GM13977 (cell line): ENCODE measurements at regions not wholly inside any gene's neighbourhood (a gene's known extent, or its start where the extent isn't known, plus 50 kb on each side); places are given as distances from the start of the nearest gene placed in this dataset.

Source experiments
- DNase-seq: peaks from one replicate; pipeline ENCODE4 v3.0.0; 2012; ENCODE audit warnings: low spot score
- CTCF ChIP-seq: IDR thresholded peaks from 2 replicates; pipeline ENCODE4 v1.5.1; 2012; ENCODE audit warnings: mild to moderate bottlenecking, control low read depth; ENCODE audit not compliant: insufficient read depth; ENCODE audit errors: extremely low read depth, missing control alignments
- in situ Hi-C: fragments of 300-500 bp; cut with MboI; formaldehyde crosslinking; loops from one replicate; pipeline ENCODE4 v1.12.0; 2022; ENCODE audit warnings: low sequenced_read_pairs, low pct_unique_long_range_greater_than_20kb, mixed read lengths, inconsistent platforms; ENCODE audit not compliant: unreplicated experiment

DNA sequence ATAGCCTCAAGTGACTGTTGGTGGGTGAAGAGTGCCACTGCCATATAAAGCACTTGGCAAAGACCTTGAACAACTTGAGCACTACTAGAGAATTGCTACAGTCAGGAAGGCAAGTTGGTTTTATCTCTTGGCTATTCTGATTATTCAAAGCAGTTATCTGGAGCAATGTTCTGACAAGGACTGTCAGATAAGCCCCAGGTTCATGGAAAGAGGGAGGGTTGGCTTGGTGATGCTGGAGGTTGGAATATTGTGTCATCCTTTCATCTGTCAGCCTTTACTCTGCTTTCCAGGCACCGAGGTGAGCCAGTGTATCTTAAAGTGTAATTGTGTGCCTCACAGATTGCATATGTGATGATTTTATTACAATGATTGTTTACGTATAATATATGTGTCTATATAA lies 548.4 kb upstream of the ZNF608 start:
- TF ChIP-seq CTCF = no peak
- DNase-seq = no peak
- in situ Hi-C loops = no loop called here

DNA sequence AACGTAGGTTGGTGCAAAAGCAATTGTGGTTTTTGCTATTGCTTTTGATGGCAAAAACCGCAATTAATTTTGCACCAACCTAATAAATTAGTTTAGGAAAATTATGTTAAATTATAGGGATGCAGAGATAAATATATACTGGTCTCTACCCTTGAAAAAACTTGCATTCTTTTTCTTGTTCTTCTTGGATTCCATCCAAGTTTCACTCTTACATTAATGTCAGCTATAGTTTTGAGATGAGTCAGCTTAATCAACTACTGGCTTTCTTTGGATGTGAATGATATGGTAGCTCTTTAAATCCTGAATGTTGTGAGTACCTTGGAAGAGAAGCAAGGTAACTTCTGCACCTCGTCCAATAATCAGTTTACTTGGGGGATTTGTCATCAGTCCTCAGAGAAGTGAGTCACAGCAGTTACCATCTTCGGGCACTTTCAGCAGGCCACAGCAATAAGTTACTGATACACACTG lies 549.0 kb upstream of the ZNF608 start:
- no peak for DNase-seq
- no peak for TF ChIP-seq CTCF
- in situ Hi-C loops = no loop called here

DNA sequence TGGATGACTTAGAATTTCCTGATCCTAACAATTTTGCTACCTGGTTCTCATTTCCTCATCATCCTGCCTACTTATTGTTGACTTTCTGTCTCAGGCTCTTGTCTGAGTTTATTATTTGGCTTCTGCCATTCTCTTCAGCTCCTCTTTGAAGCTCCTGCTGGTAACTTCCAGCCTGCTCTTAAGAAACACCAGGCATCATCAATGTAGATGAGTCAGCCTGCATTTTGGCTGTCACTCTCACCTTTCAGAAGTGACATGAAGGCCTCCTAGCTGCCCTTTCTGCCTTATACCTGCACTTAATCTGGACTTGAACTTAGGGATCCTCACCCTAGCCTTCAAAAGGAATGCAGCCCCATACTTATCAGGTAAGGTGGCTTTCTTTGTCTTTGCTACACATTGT lies 551.8 kb upstream of the ZNF608 start:
- TF ChIP-seq CTCF = no peak
- in situ Hi-C loops = no loop called here
- DNase-seq = no peak

DNA sequence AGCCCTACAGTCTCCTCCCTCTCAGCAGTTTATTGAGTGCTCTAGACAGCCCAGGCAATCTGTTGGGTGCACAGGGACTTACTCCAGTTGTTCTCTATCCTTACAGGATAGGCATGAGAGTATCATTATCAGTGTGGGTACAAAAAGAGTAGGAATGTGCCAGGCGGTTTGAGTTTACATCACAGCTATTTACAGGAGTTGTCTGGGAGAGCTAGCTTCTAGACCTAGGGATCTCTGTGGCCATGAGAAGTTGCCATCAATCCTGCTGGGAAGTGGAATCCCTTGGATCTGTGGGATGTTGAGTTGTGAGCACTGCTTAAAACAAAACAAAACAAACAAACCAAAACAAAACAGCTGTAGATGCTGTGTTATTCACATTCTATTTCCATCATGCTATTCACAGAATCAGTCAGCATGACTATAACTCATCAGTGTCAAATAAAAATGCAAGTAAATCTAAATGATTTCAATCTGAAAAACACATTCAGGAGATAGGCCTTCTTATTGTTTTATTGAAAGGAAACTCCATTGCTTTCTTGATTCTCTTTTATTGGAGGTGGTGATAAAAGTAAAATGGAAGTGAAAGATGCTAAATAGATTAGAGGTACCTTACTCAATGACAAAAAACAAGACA lies 552.4 kb upstream of the ZNF608 start:
- DNase-seq = no peak
- in situ Hi-C loops = no loop called here
- no peak for TF ChIP-seq CTCF

DNA sequence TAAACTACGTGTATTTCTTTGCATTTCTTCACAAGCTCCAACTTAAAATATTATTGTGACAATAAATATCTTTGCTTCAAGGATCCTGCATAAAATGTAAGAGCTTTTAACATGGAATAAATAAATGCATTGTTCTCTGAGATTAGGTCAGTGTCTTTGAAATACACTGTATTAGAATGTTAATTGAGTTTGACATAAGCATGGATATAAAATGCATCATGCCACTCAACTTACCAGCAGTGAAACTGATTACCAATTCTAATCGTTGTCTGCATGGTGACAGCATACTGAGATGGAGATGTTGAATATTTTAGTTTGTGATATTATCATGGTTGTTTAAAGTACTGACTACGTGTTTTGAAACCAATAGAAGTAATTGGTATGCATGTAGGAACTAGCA lies 555.3 kb upstream of the ZNF608 start:
- TF ChIP-seq CTCF = no peak
- DNase-seq = no peak
- in situ Hi-C loops = no loop called here

GRCh38 chr5:125302577-125302976 lies 556.1 kb upstream of the ZNF608 start:
- DNase-seq = no peak
- TF ChIP-seq CTCF = no peak
- in situ Hi-C loops = no loop called here
